T-cell (primary cell): ENCODE measurements at regions not wholly inside any gene's neighbourhood (a gene's known extent, or its start where the extent isn't known, plus 50 kb on each side); places are given as distances from the start of the nearest gene placed in this dataset.

Experiments used
- ATAC-seq, 4 experiments: fragments of 200-7000 bp in 3 of 4; fragments of 150-1000 bp in 1 of 4; cut with Tn5 transposase; replicated peaks in 1 of 4; 1 replicate in 3 of 4; 2 replicates in 1 of 4; pipeline ENCODE4 v1.10.0; 2021; ENCODE audit warnings: moderate library complexity in 3 of 4, mild to moderate bottlenecking in 2 of 4, moderate number of reproducible peaks in 1 of 4
- CTCF ChIA-PET, 2 donors: fragments of 300-600 bp; sonication (Branson Sonifier 250); formaldehyde crosslinking; loops; one replicate each; lab custom pipeline; 2022; ENCODE audit warnings: antibody characterized with exemption in 2 of 2; lab: Charles Lee
- POLR2A ChIA-PET, 2 donors: fragments of 300-600 bp; sonication (Branson Sonifier 250); formaldehyde crosslinking; loops; one replicate each; lab custom pipeline; 2022; ENCODE audit warnings: antibody characterized with exemption in 2 of 2; lab: Charles Lee
- DNase-seq, 35 experiments: peaks; one replicate each; pipeline versions ENCODE4 v3.0.0 to v3.0.0-alpha.2; 2013 to 2023
- H3K27ac ChIP-seq: one replicate; pipeline ENCODE4 v1.5.1; 2013; ENCODE audit warnings: low read length
- H3K27me3 ChIP-seq, 2 experiments: replicated peaks in 1 of 2; 1 replicate in 1 of 2; 2 replicates in 1 of 2; pipeline versions ENCODE4 v1.6.1 to v1.7.0; 2013; ENCODE audit warnings: low read length in 1 of 2, mixed read lengths in 1 of 2; ENCODE audit not compliant: control insufficient read depth in 2 of 2, insufficient read depth in 2 of 2; ENCODE audit errors: extremely low read depth in 1 of 2
- H3K36me3 ChIP-seq, 2 donors: 1 replicate in 1 of 2; 2 replicates in 1 of 2; pipeline versions ENCODE4 v1.6.1 to v1.7.0; 2013; ENCODE audit warnings: low read length in 1 of 2; ENCODE audit not compliant: control insufficient read depth in 2 of 2, insufficient read depth in 1 of 2; ENCODE audit errors: extremely low read depth in 1 of 2
- H3K4me1 ChIP-seq, 2 experiments: 1 replicate in 1 of 2; 2 replicates in 1 of 2; pipeline versions ENCODE4 v1.6.1 to v1.7.0; 2013; ENCODE audit warnings: low read length in 2 of 2, mixed read lengths in 1 of 2; ENCODE audit not compliant: insufficient read depth in 2 of 2, control insufficient read depth in 1 of 2; ENCODE audit errors: extremely low read depth in 1 of 2
- H3K4me3 ChIP-seq, 2 donors: 1 replicate in 1 of 2; 2 replicates in 1 of 2; pipeline versions ENCODE4 v1.5.1 to v1.7.0; 2013; ENCODE audit warnings: mild to moderate bottlenecking in 2 of 2, low read length in 1 of 2, moderate library complexity in 1 of 2; ENCODE audit not compliant: control insufficient read depth in 1 of 2; ENCODE audit errors: extremely low read depth in 1 of 2
- H3K9me3 ChIP-seq: 2 replicates; pipeline ENCODE4 v1.7.0; 2013
- H3K27ac Mint-ChIP-seq, 2 donors: one replicate each; pipeline ENCODE4 v1.8.0; 2020 to 2021; ENCODE audit warnings: mild to moderate bottlenecking in 2 of 2, mixed read lengths in 2 of 2
- H3K27me3 Mint-ChIP-seq, 2 donors: one replicate each; pipeline ENCODE4 v1.8.0; 2021 to 2022; ENCODE audit warnings: mixed read lengths in 2 of 2
- H3K36me3 Mint-ChIP-seq: one replicate; pipeline ENCODE4 v1.8.0; 2021; ENCODE audit warnings: mixed read lengths
- H3K4me1 Mint-ChIP-seq, 3 donors: one replicate each; pipeline ENCODE4 v1.8.0; 2020 to 2022; ENCODE audit warnings: mixed read lengths in 3 of 3, mild to moderate bottlenecking in 1 of 3
- H3K4me3 Mint-ChIP-seq, 3 donors: one replicate each; pipeline ENCODE4 v1.8.0; 2020 to 2022; ENCODE audit warnings: mild to moderate bottlenecking in 3 of 3, mixed read lengths in 3 of 3, moderate library complexity in 3 of 3
- H3K9me3 Mint-ChIP-seq, 3 donors: one replicate each; pipeline ENCODE4 v1.8.0; 2020 to 2022; ENCODE audit warnings: mixed read lengths in 3 of 3
- WGBS: methylation state at CpG from one replicate; pipeline ENCODE4 v1.1.5; 2013; ENCODE audit warnings: missing lambda C conversion rate; ENCODE audit not compliant: insufficient coverage; 5-methylcytosine and 5-hydroxymethylcytosine counted together

DNA sequence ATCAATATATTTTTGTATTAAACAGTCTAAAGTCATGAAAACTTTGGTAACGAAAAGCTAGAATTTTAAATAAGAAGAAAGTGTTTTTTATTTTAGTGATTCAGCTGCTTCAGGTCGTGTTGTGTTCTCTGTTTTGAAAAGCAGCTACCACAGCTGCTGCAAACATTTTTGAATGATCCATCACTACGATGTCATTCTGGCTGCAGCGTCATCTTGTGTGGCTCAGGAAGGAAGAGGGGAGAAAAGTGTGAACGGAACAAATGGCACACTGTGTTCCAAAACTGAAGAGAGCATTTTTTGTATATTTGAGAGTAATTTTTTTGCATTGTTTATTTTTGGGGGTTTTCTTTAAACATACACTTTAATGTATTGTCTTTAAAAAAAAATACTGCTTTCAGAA, 323.0 kb upstream of the ADGRL2 start:
- CTCF ChIA-PET, result no interaction called here

GRCh38 chr1:81472387-81472786, 328.3 kb upstream of the ADGRL2 start:
- Mint-ChIP-seq H3K27me3 (no peaks in the 10 kb centered on the region), H3K4me3 (no peak overlapping the region), H3K9me3 (peaks cover 0 to 8% (median 0%) of the 10 kb centered on the region in 3 donors), H3K4me1 (no peaks in the 10 kb centered on the region), H3K27ac (no peak overlapping the region), H3K36me3 (no peaks in the 10 kb centered on the region)
- no peaks in the 10 kb centered on the region for H3K36me3 ChIP-seq
- no peak for DNase-seq
- H3K27me3 ChIP-seq, result no peaks in the 10 kb centered on the region
- H3K27ac ChIP-seq, result no peak overlapping the region
- ChIA-PET CTCF (no interaction called here), POLR2A (no interaction called here)
- H3K4me3 ChIP-seq, result no peak overlapping the region
- no peaks in the 10 kb centered on the region for H3K9me3 ChIP-seq
- WGBS, result 80% methylated on average over 2 of the region's 6 CpGs
- H3K4me1 ChIP-seq, result no peaks in the 10 kb centered on the region
- ATAC-seq, result no peak

More for the DNA sequence above, 323.0 kb upstream of the ADGRL2 start:
- Mint-ChIP-seq H3K36me3 (no peaks in the 10 kb centered on the region), H3K27ac (no peak overlapping the region), H3K4me1 (no peaks in the 10 kb centered on the region), H3K27me3 (peaks cover 0 to 4% of the 10 kb centered on the region in 2 donors), H3K9me3 (peaks cover 0 to 13% (median 0%) of the 10 kb centered on the region in 3 donors), H3K4me3 (no peak overlapping the region)
- WGBS, result 25% methylated on average over 3 of the region's 5 CpGs
- POLR2A ChIA-PET, result no interaction called here
- H3K27me3 ChIP-seq, result no peaks in the 10 kb centered on the region
- no peak for DNase-seq
- no peaks in the 10 kb centered on the region for H3K9me3 ChIP-seq
- no peak overlapping the region for H3K4me3 ChIP-seq
- no peak for ATAC-seq
- no peaks in the 10 kb centered on the region for H3K36me3 ChIP-seq
- no peaks in the 10 kb centered on the region for H3K4me1 ChIP-seq
- H3K27ac ChIP-seq, result no peak overlapping the region

DNA sequence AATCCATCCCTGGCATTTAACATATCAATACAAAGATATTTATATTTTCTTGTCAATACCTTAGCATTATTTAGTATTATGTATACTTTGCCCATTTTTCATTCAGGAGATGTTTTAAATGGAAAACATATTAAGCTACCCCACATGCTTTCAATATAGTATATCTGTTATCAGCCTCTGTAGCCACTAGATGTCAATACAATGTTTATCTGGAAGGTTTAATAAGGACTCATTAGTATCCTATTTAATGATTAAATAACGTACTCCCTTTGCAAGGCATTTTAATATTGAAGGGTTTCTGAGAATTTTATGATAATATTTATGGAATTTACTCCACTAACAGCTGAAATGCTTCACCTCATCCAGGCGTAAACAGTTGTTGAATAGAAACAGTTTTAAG, 329.5 kb upstream of the ADGRL2 start:
- ATAC-seq, result no peak
- ChIA-PET CTCF (no interaction called here), POLR2A (interaction anchor here in 1 of 2 donors (0.6 kb wide), 1 partner anchor 90 kb away, joined by 3 read pairs; no protein-coding TSS in a partner anchor)
- H3K36me3 ChIP-seq, result no peaks in the 10 kb centered on the region
- Mint-ChIP-seq H3K27ac (no peak overlapping the region), H3K9me3 (peaks cover 0 to 11% (median 0%) of the 10 kb centered on the region in 3 donors), H3K27me3 (no peaks in the 10 kb centered on the region), H3K36me3 (no peaks in the 10 kb centered on the region), H3K4me1 (no peaks in the 10 kb centered on the region), H3K4me3 (no peak overlapping the region)
- no peaks in the 10 kb centered on the region for H3K9me3 ChIP-seq
- H3K4me1 ChIP-seq, result no peaks in the 10 kb centered on the region
- H3K27me3 ChIP-seq, result no peaks in the 10 kb centered on the region
- H3K27ac ChIP-seq, result no peak overlapping the region
- no peak overlapping the region for H3K4me3 ChIP-seq
- no CpG with 5 or more reads among the region's 2 CpGs for WGBS
- DNase-seq, result no peak

DNA sequence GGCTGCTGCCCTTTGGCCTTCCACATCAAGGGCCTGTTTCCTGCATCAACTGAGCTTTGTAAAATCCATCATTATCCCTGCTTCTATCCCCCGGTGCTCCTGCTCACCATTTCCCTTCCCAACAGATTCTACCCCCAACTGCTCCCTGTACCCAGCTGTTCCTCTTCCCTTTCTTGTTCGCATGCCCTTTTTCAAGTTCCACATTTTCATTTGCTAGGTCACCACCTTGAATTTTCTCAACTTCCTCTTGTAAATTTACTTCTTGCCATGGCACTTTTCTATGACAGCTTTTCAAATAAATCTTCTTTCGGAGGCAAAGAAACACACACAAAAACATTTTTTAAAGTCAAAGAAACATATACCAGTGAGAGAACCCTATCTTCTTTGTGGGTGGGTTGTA, 330.5 kb upstream of the ADGRL2 start:
- Mint-ChIP-seq H3K27me3 (no peaks in the 10 kb centered on the region), H3K4me1 (no peaks in the 10 kb centered on the region), H3K9me3 (peaks cover 0 to 12% (median 0%) of the 10 kb centered on the region in 3 donors), H3K4me3 (no peak overlapping the region), H3K27ac (no peak overlapping the region), H3K36me3 (no peaks in the 10 kb centered on the region)
- DNase-seq (no peak), ATAC-seq (no peak)
- Histone ChIP-seq H3K36me3 (no peaks in the 10 kb centered on the region), H3K4me3 (no peak overlapping the region), H3K9me3 (no peaks in the 10 kb centered on the region), H3K27me3 (no peaks in the 10 kb centered on the region), H3K4me1 (no peaks in the 10 kb centered on the region), H3K27ac (no peak overlapping the region)
- CTCF ChIA-PET, result no interaction called here
- WGBS, result 16% methylated on average over 2 of the region's 3 CpGs
- POLR2A ChIA-PET, result no interaction called here

GRCh38 chr1:81467383-81467782, 333.4 kb upstream of the ADGRL2 start:
- CTCF ChIA-PET, result no interaction called here
- DNase-seq (no peak), ATAC-seq (no peak)
- no peaks in the 10 kb centered on the region for H3K27me3 ChIP-seq
- H3K27ac ChIP-seq, result no peak overlapping the region
- Mint-ChIP-seq H3K4me3 (no peak overlapping the region), H3K27ac (no peak overlapping the region), H3K27me3 (no peaks in the 10 kb centered on the region), H3K36me3 (no peaks in the 10 kb centered on the region), H3K4me1 (no peaks in the 10 kb centered on the region), H3K9me3 (peaks cover 0 to 4% (median 3%) of the 10 kb centered on the region in 3 donors)
- no peaks in the 10 kb centered on the region for H3K36me3 ChIP-seq
- H3K9me3 ChIP-seq, result no peaks in the 10 kb centered on the region
- no peak overlapping the region for H3K4me3 ChIP-seq
- POLR2A ChIA-PET, result no interaction called here
- H3K4me1 ChIP-seq, result no peaks in the 10 kb centered on the region
- WGBS, result no CpG with 5 or more reads among the region's 4 CpGs

GRCh38 chr1:81466961-81467360, 333.8 kb upstream of the ADGRL2 start:
- ChIA-PET POLR2A (interaction anchor here in 1 of 2 donors (0.6 kb wide), 1 partner anchor 818 kb away, joined by 3 read pairs; no protein-coding TSS in a partner anchor), CTCF (interaction anchor here in 1 of 2 donors (0.6 kb wide), 1 partner anchor 1985 kb away, joined by 5 read pairs; no protein-coding TSS in a partner anchor)
- Mint-ChIP-seq H3K9me3 (peaks cover 0 to 4% (median 3%) of the 10 kb centered on the region in 3 donors), H3K4me1 (no peaks in the 10 kb centered on the region), H3K27ac (no peak overlapping the region), H3K27me3 (no peaks in the 10 kb centered on the region), H3K4me3 (no peak overlapping the region), H3K36me3 (no peaks in the 10 kb centered on the region)
- H3K27ac ChIP-seq, result no peak overlapping the region
- H3K4me1 ChIP-seq, result no peaks in the 10 kb centered on the region
- no peaks in the 10 kb centered on the region for H3K36me3 ChIP-seq
- DNase-seq, result no peak
- no peak overlapping the region for H3K4me3 ChIP-seq
- WGBS, result no CpG with 5 or more reads among the region's 4 CpGs
- ATAC-seq, result no peak
- H3K27me3 ChIP-seq, result no peaks in the 10 kb centered on the region
- H3K9me3 ChIP-seq, result no peaks in the 10 kb centered on the region
